ENCODE measurements at regions not wholly inside any gene's neighbourhood (a gene's known extent, or its start where the extent isn't known, plus 50 kb on each side); places are given as distances from the start of the nearest gene placed in this dataset.

DNA sequence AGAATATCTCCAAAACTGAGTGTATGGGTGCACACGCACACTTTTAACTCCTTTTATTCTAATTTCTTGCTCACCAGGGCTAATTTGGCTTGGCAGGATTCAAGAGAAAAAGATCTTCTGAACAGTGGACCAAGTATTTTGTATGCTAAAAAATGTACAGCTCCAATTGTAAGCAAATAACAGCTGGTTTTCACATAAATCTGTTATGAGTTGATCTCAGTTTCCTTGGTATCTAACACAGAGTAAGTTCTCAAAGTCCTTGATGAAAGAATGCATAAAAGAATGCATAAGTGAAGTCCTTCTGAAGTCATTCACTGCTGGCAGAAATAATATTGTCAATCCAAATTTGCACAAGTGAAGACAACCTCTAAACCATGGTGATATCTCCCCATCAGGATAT, 213.0 kb downstream of the OMA1 start:
- TF ChIP-seq POLR2AphosphoS5 (IDR thresholded peaks at IDR 0.05; ENCODE audit: low read depth, low read length) (no peak), SIN3A (IDR thresholded peaks at IDR 0.05; ENCODE audit: borderline replicate concordance, insufficient read depth, low read length) (no peak), TAF1 (IDR thresholded peaks at IDR 0.05; ENCODE audit: borderline replicate concordance, insufficient read depth, low read length) (no peak), FOXP2 (optimal IDR thresholded peaks at IDR 0.05; ENCODE audit: borderline replicate concordance, extremely low read depth, extremely low read length, insufficient read depth) (no peak)
- TF ChIP-seq, protein P1, sequence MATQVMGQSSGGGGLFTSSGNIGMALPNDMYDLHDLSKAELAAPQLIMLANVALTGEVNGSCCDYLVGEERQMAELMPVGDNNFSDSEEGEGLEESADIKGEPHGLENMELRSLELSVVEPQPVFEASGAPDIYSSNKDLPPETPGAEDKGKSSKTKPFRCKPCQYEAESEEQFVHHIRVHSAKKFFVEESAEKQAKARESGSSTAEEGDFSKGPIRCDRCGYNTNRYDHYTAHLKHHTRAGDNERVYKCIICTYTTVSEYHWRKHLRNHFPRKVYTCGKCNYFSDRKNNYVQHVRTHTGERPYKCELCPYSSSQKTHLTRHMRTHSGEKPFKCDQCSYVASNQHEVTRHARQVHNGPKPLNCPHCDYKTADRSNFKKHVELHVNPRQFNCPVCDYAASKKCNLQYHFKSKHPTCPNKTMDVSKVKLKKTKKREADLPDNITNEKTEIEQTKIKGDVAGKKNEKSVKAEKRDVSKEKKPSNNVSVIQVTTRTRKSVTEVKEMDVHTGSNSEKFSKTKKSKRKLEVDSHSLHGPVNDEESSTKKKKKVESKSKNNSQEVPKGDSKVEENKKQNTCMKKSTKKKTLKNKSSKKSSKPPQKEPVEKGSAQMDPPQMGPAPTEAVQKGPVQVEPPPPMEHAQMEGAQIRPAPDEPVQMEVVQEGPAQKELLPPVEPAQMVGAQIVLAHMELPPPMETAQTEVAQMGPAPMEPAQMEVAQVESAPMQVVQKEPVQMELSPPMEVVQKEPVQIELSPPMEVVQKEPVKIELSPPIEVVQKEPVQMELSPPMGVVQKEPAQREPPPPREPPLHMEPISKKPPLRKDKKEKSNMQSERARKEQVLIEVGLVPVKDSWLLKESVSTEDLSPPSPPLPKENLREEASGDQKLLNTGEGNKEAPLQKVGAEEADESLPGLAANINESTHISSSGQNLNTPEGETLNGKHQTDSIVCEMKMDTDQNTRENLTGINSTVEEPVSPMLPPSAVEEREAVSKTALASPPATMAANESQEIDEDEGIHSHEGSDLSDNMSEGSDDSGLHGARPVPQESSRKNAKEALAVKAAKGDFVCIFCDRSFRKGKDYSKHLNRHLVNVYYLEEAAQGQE (IDR thresholded peaks at IDR 0.05; ENCODE audit: insufficient read depth in 1 of 2, low read depth in 2 of 2, low read length in 2 of 2): no peak

DNA sequence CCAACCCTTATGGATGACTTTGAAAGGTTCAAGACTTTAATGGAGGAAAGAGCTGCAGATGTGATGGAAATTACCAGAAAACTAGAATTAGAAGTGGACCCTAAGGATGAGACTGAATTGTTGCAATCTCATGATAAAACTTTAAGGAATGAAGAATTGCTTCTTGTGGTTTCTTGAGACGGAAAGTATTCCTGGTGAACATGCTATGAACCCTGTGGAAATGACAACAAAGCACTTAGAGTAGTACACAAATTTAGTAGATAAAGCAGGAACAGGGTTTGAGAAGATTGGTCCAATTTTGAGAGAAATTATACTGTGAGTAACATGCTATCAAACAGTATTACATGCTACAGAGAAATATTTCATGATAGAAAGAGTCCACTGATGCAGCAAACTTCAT, 215.4 kb downstream of the OMA1 start:
- TF ChIP-seq TAF1 (IDR thresholded peaks at IDR 0.05; ENCODE audit: borderline replicate concordance, insufficient read depth, low read length): no peak
- TF ChIP-seq SIN3A (IDR thresholded peaks at IDR 0.05; ENCODE audit: borderline replicate concordance, insufficient read depth, low read length): no peak
- TF ChIP-seq, protein P1 (IDR thresholded peaks at IDR 0.05; ENCODE audit: insufficient read depth in 1 of 2, low read depth in 2 of 2, low read length in 2 of 2): no peak
- no peak for TF ChIP-seq POLR2AphosphoS5 (IDR thresholded peaks at IDR 0.05; ENCODE audit: low read depth, low read length)
- TF ChIP-seq FOXP2 (optimal IDR thresholded peaks at IDR 0.05; ENCODE audit: borderline replicate concordance, extremely low read depth, extremely low read length, insufficient read depth): no peak

DNA sequence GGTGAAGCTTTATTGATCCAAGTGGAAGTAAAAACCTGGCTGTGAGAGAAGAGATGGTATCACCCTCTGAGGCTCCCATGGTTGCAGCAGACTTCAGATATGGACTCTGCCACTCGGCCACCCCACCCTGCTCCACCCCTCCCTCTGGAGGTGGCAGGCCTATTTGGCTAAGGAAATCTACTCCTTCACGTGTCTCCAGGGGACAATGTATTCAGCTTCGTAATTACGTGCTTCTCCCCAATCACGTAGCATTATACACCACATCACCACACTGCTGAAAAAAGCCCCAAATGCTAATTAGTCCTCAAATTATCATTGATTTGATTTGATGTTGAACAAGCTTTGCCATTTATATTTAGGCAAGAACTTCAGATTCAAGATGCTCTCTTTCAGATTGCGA, 220.7 kb downstream of the OMA1 start:
- TF ChIP-seq, protein P1 (IDR thresholded peaks at IDR 0.05; ENCODE audit: insufficient read depth in 1 of 2, low read depth in 2 of 2, low read length in 2 of 2): no peak
- TF ChIP-seq POLR2AphosphoS5 (IDR thresholded peaks at IDR 0.05; ENCODE audit: low read depth, low read length) (no peak), TAF1 (IDR thresholded peaks at IDR 0.05; ENCODE audit: borderline replicate concordance, insufficient read depth, low read length) (no peak), FOXP2 (optimal IDR thresholded peaks at IDR 0.05; ENCODE audit: borderline replicate concordance, extremely low read depth, extremely low read length, insufficient read depth) (no peak), SIN3A (IDR thresholded peaks at IDR 0.05; ENCODE audit: borderline replicate concordance, insufficient read depth, low read length) (no peak)

DNA sequence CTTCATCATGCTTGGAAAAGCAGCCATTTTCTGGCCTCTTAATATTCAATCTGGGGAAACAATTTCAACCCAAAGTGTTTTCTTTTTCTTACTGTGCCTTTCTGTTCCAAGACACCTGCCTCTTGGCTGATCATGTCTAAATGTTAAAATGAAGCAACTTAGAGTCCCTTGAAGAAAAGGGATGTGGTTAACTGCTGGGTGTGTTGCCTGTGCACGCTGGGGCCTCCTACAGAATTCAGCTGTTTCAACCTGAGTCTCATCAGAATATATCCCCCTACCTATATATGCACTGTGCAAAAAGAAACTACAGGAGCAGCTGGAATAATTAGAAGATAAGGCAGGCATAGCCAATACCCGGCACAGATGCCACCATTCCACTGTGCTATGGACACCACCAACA, 222.0 kb downstream of the OMA1 start:
- TF ChIP-seq POLR2AphosphoS5 (IDR thresholded peaks at IDR 0.05; ENCODE audit: low read depth, low read length) (no peak), FOXP2 (optimal IDR thresholded peaks at IDR 0.05; ENCODE audit: borderline replicate concordance, extremely low read depth, extremely low read length, insufficient read depth) (no peak), TAF1 (IDR thresholded peaks at IDR 0.05; ENCODE audit: borderline replicate concordance, insufficient read depth, low read length) (no peak), SIN3A (IDR thresholded peaks at IDR 0.05; ENCODE audit: borderline replicate concordance, insufficient read depth, low read length) (no peak)
- TF ChIP-seq, protein P1 (IDR thresholded peaks at IDR 0.05; ENCODE audit: insufficient read depth in 1 of 2, low read depth in 2 of 2, low read length in 2 of 2): no peak
